ENCODE measurements at regions not wholly inside any gene's neighbourhood (a gene's known extent, or its start where the extent isn't known, plus 50 kb on each side); places are given as distances from the start of the nearest gene placed in this dataset.
"Not testable (repeated sequence)": the region's sequence is repeated elsewhere in the genome, so short reads cannot be mapped to it uniquely, and the experiment has no call there.

DNA sequence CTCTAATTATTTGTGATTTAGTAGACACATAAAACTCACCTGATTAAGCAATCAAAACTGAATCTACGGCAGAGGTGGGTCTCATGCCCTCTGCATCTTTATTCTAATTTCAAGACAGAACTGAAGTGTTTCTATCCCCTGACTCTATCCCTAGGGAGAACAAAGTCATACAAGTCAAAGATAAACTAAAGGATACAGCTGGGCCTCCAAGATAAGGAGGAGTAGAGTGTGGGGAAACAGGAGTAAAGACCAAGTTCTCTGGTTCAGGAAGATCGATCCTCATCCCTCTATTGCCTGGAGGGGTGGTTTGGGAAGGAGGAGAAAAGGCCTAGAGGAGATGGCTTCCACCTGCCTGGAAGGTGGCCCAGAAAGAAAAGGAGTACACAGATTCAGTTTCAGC, 58.7 kb upstream of the BBX start:
- H3K27ac ChIP-seq, result no peak overlapping the region
- no peak for DNase-seq (ENCODE audit: low read depth, low spot score)

DNA sequence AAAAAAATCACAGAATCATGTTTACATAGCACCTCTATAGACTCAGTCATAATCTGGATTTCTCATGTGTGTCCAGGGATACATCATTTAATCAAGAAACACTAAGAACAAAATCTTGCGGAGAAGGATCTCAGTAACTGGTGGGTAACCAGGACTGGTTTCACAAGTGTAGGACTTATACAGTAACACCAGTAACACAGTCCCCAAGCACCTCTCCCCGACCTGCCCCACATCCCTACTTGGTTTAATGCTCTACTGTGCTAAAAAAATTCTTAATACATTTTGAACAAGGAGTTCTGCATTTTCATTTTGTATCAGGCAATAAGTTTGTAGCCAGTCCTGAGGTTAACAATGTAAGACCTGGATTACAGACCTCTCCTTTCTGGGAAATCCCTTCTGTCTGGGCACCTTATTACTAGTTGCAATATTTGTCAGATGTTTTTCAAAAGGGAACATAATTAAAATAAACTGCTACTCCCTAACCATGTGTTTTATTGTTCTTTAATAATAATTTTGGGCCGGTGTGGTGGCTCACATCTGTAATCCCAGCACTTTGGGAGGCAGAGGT, 57.6 kb upstream of the BBX start:
- H3K27ac ChIP-seq, result no peak overlapping the region

DNA sequence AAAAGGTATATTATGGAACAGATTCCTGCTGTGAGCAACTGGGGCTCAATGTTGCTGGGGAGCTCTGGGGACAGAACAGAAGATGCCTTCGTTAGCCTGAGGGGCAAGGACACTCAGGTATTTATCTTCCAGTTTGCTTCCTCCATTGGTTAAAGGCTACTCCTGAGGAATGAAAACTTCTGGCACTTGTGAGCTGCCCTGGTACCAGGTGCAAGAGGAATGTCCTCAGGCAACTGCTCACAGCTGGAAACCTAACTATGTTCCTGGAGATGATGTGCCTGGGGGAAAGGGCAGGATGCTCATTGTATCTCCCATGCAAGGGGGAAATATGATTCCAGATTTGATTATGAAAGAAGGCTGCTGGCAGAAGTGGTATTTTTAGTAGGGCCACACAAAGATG, 54.0 kb upstream of the BBX start:
- no peak overlapping the region for H3K27ac ChIP-seq
- DNase-seq (ENCODE audit: low read depth, low spot score), result no peak

More for the DNA sequence above, 57.6 kb upstream of the BBX start:
- DNase-seq (ENCODE audit: low read depth, low spot score), result no peak

DNA sequence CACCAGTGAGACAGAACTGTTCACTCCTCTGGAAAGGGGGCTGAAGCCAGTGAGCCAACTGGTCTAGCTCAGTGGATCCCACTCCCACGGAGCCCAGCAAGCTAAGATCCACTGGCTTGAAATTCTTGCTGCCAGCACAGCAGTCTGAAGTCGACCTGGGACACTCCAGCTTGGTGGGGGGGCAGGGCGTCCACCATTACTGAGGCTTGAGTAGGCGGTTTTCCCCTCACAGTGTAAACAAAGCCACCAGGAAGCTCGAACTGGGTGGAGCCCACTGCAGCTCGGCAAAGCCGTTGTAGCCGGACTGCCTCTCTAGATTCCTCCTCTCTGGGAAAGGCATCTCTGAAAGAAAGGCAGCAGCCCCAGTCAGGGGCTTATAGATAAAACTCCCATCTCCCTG, 52.3 kb upstream of the BBX start:
- not testable (repeated sequence) for H3K27ac ChIP-seq; DNase-seq (ENCODE audit: low read depth, low spot score)
